Small intestine (tissue), 7 donors: ENCODE measurements at regions not wholly inside any gene's neighbourhood (a gene's known extent, or its start where the extent isn't known, plus 50 kb on each side); places are given as distances from the start of the nearest gene placed in this dataset.
"Not testable (repeated sequence)": the region's sequence is repeated elsewhere in the genome, so short reads cannot be mapped to it uniquely, and the experiment has no call there.

Source experiments
- DNase-seq, 2 donors: peaks; one replicate each; pipeline versions ENCODE4 v3.0.0 to v3.0.0-alpha.2; 2013
- FAIRE-seq: peaks from 2 replicates; lab custom pipeline; 2012; peaks lifted over from hg19 to GRCh38; lab: Jason Lieb, UNC
- H3K27ac ChIP-seq, 3 donors: one replicate each; pipeline ENCODE4 v1.5.1; 2013; ENCODE audit warnings: low read length in 2 of 3, mild to moderate bottlenecking in 2 of 3, control low read depth in 1 of 3, inconsistent platforms in 1 of 3, low read depth in 1 of 3, moderate library complexity in 1 of 3
- H3K27me3 ChIP-seq, 3 donors: one replicate each; pipeline ENCODE4 v1.6.1; 2013; ENCODE audit warnings: low read length in 3 of 3, inconsistent platforms in 1 of 3; ENCODE audit not compliant: control insufficient read depth in 3 of 3, insufficient read depth in 3 of 3
- H3K36me3 ChIP-seq, 3 donors: one replicate each; pipeline ENCODE4 v1.6.1; 2013; ENCODE audit warnings: low read length in 3 of 3, inconsistent platforms in 1 of 3, low read depth in 1 of 3, mild to moderate bottlenecking in 1 of 3, moderate library complexity in 1 of 3; ENCODE audit not compliant: control insufficient read depth in 3 of 3, insufficient read depth in 2 of 3
- H3K4me1 ChIP-seq, 3 donors: one replicate each; pipeline ENCODE4 v1.6.1; 2013; ENCODE audit warnings: low read length in 2 of 3, inconsistent platforms in 1 of 3, low read depth in 1 of 3, mild to moderate bottlenecking in 1 of 3, moderate library complexity in 1 of 3; ENCODE audit not compliant: control insufficient read depth in 3 of 3, insufficient read depth in 2 of 3
- H3K4me3 ChIP-seq, 3 donors: one replicate each; pipeline ENCODE4 v1.5.1; 2013; ENCODE audit warnings: low read length in 3 of 3, control low read depth in 1 of 3, inconsistent platforms in 1 of 3, low read depth in 1 of 3, mild to moderate bottlenecking in 1 of 3, moderate library complexity in 1 of 3
- H3K9me3 ChIP-seq, 2 donors: one replicate each; pipeline ENCODE4 v1.6.1; 2013; ENCODE audit warnings: low read depth in 1 of 2, low read length in 1 of 2; ENCODE audit not compliant: control insufficient read depth in 2 of 2, insufficient read depth in 1 of 2
- WGBS, 3 donors: extraction: QIAGEN DNeasy Blood & Tissue Kit; methylation state at CpG; one replicate each; pipeline ENCODE4 v1.1.7; 2013; 5-methylcytosine and 5-hydroxymethylcytosine counted together
- donor health status: healthy with polysubstance abuse.
- donor health status: control.
- donor health status: control.
- donor health status: Bipolar disorder and iron deficiency.
- donor health status: healthy.

DNA sequence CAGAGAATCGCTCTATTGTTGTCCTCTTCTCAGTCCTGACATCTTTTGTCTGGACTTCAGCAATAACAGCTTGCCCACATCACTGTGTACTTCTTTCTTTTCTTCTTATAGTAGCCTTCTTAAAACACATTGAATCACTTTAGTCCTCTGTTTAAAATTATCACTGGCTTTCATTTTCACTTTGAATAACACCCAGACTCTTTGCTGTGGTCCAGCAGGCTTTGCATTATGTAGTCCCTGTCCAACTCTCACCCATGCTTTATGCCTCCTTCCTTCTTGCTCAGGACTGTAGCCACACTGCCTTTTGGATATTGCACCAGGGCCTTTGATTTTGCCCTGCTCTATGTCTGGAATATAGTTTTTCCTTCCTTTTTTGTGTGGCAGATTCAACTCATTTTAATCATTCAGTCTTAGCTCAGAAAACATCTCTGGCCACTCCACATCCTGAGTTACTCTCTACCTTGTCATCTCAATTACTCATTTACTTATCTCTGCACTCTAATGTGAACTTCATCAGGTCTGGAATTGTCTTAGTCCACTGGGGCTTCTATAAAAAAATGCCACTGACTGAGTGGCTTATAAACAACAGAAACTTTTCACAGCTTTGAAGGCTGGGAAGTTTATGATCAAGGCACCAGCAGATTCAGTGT is 168.2 kb downstream of the C4orf33 start:
- no peak overlapping the region for H3K27ac ChIP-seq
- DNase-seq (no peak), FAIRE-seq (no peak)
- no peak overlapping the region for H3K4me3 ChIP-seq
- WGBS, 3 donors = 70 to 88% (median 74%) methylated on average over 1 of the region's 1 CpG
- H3K4me1 ChIP-seq = peaks cover 0 to 2% (median 0%) of the 10 kb centered on the region in 3 donors
- H3K27me3 ChIP-seq = no peaks in the 10 kb centered on the region
- H3K36me3 ChIP-seq = no peaks in the 10 kb centered on the region
- H3K9me3 ChIP-seq = no peaks in the 10 kb centered on the region

DNA sequence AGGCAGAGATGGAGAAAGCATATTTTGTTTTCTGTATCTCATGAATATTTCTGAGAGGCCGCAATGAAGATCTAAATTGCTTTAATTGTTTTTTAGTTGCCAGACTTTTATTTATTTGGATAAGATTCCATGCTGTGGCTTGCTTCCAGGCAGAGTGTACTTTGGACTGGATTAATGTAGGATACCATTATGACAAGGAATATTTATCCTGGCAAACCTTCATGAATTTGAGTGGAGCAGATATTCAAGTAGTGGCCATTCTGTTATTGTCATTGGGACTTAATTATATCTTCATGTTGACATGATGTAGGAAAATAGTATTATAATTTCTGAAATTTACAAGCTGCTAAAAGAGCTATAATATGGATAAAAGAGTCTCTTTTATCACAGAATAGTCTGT is 182.9 kb downstream of the C4orf33 start:
- H3K27me3 ChIP-seq = no peaks in the 10 kb centered on the region
- H3K27ac ChIP-seq = no peak overlapping the region
- H3K4me3 ChIP-seq = no peak overlapping the region
- no peaks in the 10 kb centered on the region for H3K9me3 ChIP-seq
- H3K36me3 ChIP-seq = no peaks in the 10 kb centered on the region
- FAIRE-seq (no peak), DNase-seq (peak in 1 of 2 donors; percentile 20)
- H3K4me1 ChIP-seq = no peaks in the 10 kb centered on the region
- WGBS, 3 donors = 12 to 40% (median 37%) methylated on average over 1 of the region's 1 CpG

- no peak for DNase-seq
- H3K4me1 ChIP-seq = no peaks in the 10 kb centered on the region
- no peaks in the 10 kb centered on the region for H3K9me3 ChIP-seq
- no peak overlapping the region for H3K27ac ChIP-seq
- no peaks in the 10 kb centered on the region for H3K27me3 ChIP-seq
- no peaks in the 10 kb centered on the region for H3K36me3 ChIP-seq
- no peak for FAIRE-seq
- no peak overlapping the region for H3K4me3 ChIP-seq
Measured at GRCh38 chr4:129282293-129282692, 186.3 kb downstream of the C4orf33 start.

- H3K4me1 ChIP-seq, H3K36me3 ChIP-seq, H3K27me3 ChIP-seq, FAIRE-seq, H3K4me3 ChIP-seq, H3K27ac ChIP-seq, DNase-seq, H3K9me3 ChIP-seq: not testable (repeated sequence)
- WGBS, 3 donors = 65% methylated on average over 4 of the region's 4 CpGs
Measured at GRCh38 chr4:129292194-129292593, 196.2 kb downstream of the C4orf33 start.

DNA sequence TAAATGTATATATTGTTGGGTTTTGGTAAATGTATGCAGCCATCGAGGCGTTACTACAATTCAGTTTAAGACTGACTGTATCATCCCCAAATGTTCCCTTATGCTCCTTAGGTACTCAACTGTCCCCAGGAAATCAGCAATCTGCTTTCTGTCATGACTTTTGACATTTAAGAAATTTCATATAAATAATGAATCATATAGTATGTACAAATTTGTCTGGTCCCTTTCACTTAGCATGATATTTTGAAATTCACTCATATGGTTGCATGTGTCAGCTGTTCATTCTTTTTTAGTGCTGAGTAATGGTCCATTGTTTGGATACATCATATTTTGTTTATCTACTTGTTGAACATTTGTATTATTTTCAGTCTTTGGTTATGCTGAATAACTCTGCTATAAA is 218.8 kb downstream of the C4orf33 start:
- H3K9me3 ChIP-seq = no peaks in the 10 kb centered on the region
- DNase-seq = no peak
- FAIRE-seq = no peak
- 92 to 94% (median 94%) methylated on average over 2 of the region's 2 CpGs for WGBS, 3 donors
- no peaks in the 10 kb centered on the region for H3K27me3 ChIP-seq
- H3K36me3 ChIP-seq = no peaks in the 10 kb centered on the region
- no peak overlapping the region for H3K4me3 ChIP-seq
- no peaks in the 10 kb centered on the region for H3K4me1 ChIP-seq
- H3K27ac ChIP-seq = no peak overlapping the region

DNA sequence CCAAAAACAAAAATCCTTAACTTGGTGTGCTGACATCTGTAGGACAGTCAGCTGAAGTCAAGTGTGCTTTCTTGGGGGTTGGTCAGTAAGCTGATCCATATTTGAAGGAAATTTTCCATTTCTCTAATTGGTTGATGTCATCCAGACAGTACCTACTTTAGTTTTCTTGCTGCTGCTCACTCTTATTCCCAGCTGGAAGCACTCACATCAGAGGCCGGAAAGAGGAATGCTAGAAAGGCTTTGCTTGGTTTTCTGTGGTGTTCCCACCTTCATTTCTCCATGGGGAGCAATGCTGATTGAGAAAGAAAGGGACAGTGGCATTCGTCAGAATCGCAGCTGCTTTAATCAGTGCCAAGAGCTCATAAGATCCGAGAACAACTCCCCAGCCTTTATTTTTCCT is 227.0 kb downstream of the C4orf33 start:
- H3K36me3 ChIP-seq = no peaks in the 10 kb centered on the region
- FAIRE-seq (no peak), DNase-seq (no peak)
- no peak overlapping the region for H3K4me3 ChIP-seq
- WGBS, 3 donors = 55 to 73% (median 70%) methylated on average over 4 of the region's 4 CpGs
- H3K27ac ChIP-seq = no peak overlapping the region
- no peaks in the 10 kb centered on the region for H3K27me3 ChIP-seq
- no peaks in the 10 kb centered on the region for H3K4me1 ChIP-seq
- no peaks in the 10 kb centered on the region for H3K9me3 ChIP-seq

GRCh38 chr4:129323658-129324057 is 227.7 kb downstream of the C4orf33 start:
- H3K36me3 ChIP-seq = no peaks in the 10 kb centered on the region
- FAIRE-seq = no peak
- no peak overlapping the region for H3K4me3 ChIP-seq

GRCh38 chr4:129326571-129327460 is 230.9 kb downstream of the C4orf33 start:
- Histone ChIP-seq H3K27me3 (no peaks in the 10 kb centered on the region), H3K4me1 (no peaks in the 10 kb centered on the region), H3K27ac (peak overlapping the region in 1 of 3 donors; percentile 14), H3K9me3 (no peaks in the 10 kb centered on the region), H3K36me3 (no peaks in the 10 kb centered on the region), H3K4me3 (no peak overlapping the region)
- no peak for DNase-seq
- no peak for FAIRE-seq
- 43 to 63% (median 52%) methylated on average over 7 of the region's 7 CpGs for WGBS, 3 donors

More at GRCh38 chr4:129323658-129324057, 227.7 kb downstream of the C4orf33 start:
- no peaks in the 10 kb centered on the region for H3K9me3 ChIP-seq
- no peaks in the 10 kb centered on the region for H3K4me1 ChIP-seq
- H3K27me3 ChIP-seq = no peaks in the 10 kb centered on the region
- DNase-seq = no peak
- H3K27ac ChIP-seq = no peak overlapping the region
- 71 to 76% (median 72%) methylated on average over 4 of the region's 4 CpGs for WGBS, 3 donors
